AG04450 (cell line): ENCODE measurements at regions not wholly inside any gene's neighbourhood (a gene's known extent, or its start where the extent isn't known, plus 50 kb on each side); places are given as distances from the start of the nearest gene placed in this dataset.
"Not testable (repeated sequence)": the region's sequence is repeated elsewhere in the genome, so short reads cannot be mapped to it uniquely, and the experiment has no call there.

Source experiments
- CTCF ChIA-PET: fragments of 300-600, 350-600 bp; formaldehyde crosslinking; extraction: SDS; loops from one replicate; lab custom pipeline; 2022; ENCODE audit warnings: antibody characterized with exemption, inconsistent platforms; lab: Charles Lee
- POLR2A ChIA-PET: fragments of 350-600 bp; formaldehyde crosslinking; extraction: SDS; loops from one replicate; lab custom pipeline; 2021; ENCODE audit warnings: antibody characterized with exemption, inconsistent platforms; lab: Yijun Ruan, JAX
- DNase-seq: peaks from one replicate; pipeline ENCODE4 v3.0.0-alpha.2; 2011; ENCODE audit warnings: low read depth, low spot score
- H3K27ac ChIP-seq: one replicate; pipeline ENCODE4 v1.5.1; 2012; ENCODE audit warnings: low read depth, low read length, control low read depth
- H3K27me3 ChIP-seq: one replicate; pipeline ENCODE4 v1.6.0; 2012; ENCODE audit warnings: low read length; ENCODE audit not compliant: control insufficient read depth, insufficient read depth
- H3K4me3 ChIP-seq: 2 replicates; pipeline ENCODE4 v1.5.1; 2011; ENCODE audit warnings: mild to moderate bottlenecking, low read depth, low read length, control low read depth
- H3K9me3 ChIP-seq: 2 replicates; pipeline ENCODE4 v1.5.1; 2012; ENCODE audit warnings: low read length; ENCODE audit not compliant: control insufficient read depth, insufficient read depth
- CTCF ChIP-seq: IDR thresholded peaks from 2 replicates; pipeline ENCODE4 v1.5.1; 2011; ENCODE audit warnings: low read depth, low read length, control low read depth, inconsistent platforms

- no peak for TF ChIP-seq CTCF
- DNase-seq, result no peak
- Histone ChIP-seq H3K4me3 (no peak overlapping the region), H3K27me3 (no peaks in the 10 kb centered on the region), H3K9me3 (no peaks in the 10 kb centered on the region), H3K27ac (no peak overlapping the region)
- CTCF ChIA-PET, result interaction anchor here (0.6 kb wide), 1 partner anchor 96 kb away, joined by 3 read pairs; no protein-coding TSS in a partner anchor
- POLR2A ChIA-PET, result no interaction called here
Measured at GRCh38 chr2:75853436-75853835, 142.7 kb upstream of the GCFC2 start.

GRCh38 chr2:75852639-75853038 is 141.9 kb upstream of the GCFC2 start:
- no peak overlapping the region for H3K27ac ChIP-seq
- CTCF ChIA-PET, result interaction anchor here (0.6 kb wide), 1 partner anchor 95 kb away, joined by 3 read pairs; no protein-coding TSS in a partner anchor
- DNase-seq, result no peak
- H3K9me3 ChIP-seq, result no peaks in the 10 kb centered on the region
- no peak for TF ChIP-seq CTCF
- POLR2A ChIA-PET, result no interaction called here
- no peak overlapping the region for H3K4me3 ChIP-seq
- H3K27me3 ChIP-seq, result no peaks in the 10 kb centered on the region

- ChIA-PET CTCF (no interaction called here), POLR2A (no interaction called here)
- no peak for TF ChIP-seq CTCF
- H3K27me3 ChIP-seq, result no peaks in the 10 kb centered on the region
- no peak overlapping the region for H3K4me3 ChIP-seq
- DNase-seq, result no peak
- no peaks in the 10 kb centered on the region for H3K9me3 ChIP-seq
- H3K27ac ChIP-seq, result no peak overlapping the region
Measured at GRCh38 chr2:75846683-75847190, 136.0 kb upstream of the GCFC2 start.

- Histone ChIP-seq H3K9me3 (no peaks in the 10 kb centered on the region), H3K4me3 (no peak overlapping the region), H3K27me3 (no peaks in the 10 kb centered on the region), H3K27ac (no peak overlapping the region)
- TF ChIP-seq CTCF, result no peak
- CTCF ChIA-PET, result no interaction called here
- no peak for DNase-seq
- POLR2A ChIA-PET, result no interaction called here
Measured at GRCh38 chr2:75844651-75845050, 133.9 kb upstream of the GCFC2 start.

- H3K4me3 ChIP-seq, CTCF ChIA-PET, H3K27ac ChIP-seq, POLR2A ChIA-PET, H3K9me3 ChIP-seq, DNase-seq, H3K27me3 ChIP-seq: not testable (repeated sequence)
Measured at GRCh38 chr2:75834588-75834987, 123.9 kb upstream of the GCFC2 start.
